Fibroblast of skin of back (primary cell): ENCODE measurements at regions not wholly inside any gene's neighbourhood (a gene's known extent, or its start where the extent isn't known, plus 50 kb on each side); places are given as distances from the start of the nearest gene placed in this dataset.

Experiments
- DNase-seq: peaks from one replicate; pipeline ENCODE4 v3.0.0-alpha.2; 2013

DNA sequence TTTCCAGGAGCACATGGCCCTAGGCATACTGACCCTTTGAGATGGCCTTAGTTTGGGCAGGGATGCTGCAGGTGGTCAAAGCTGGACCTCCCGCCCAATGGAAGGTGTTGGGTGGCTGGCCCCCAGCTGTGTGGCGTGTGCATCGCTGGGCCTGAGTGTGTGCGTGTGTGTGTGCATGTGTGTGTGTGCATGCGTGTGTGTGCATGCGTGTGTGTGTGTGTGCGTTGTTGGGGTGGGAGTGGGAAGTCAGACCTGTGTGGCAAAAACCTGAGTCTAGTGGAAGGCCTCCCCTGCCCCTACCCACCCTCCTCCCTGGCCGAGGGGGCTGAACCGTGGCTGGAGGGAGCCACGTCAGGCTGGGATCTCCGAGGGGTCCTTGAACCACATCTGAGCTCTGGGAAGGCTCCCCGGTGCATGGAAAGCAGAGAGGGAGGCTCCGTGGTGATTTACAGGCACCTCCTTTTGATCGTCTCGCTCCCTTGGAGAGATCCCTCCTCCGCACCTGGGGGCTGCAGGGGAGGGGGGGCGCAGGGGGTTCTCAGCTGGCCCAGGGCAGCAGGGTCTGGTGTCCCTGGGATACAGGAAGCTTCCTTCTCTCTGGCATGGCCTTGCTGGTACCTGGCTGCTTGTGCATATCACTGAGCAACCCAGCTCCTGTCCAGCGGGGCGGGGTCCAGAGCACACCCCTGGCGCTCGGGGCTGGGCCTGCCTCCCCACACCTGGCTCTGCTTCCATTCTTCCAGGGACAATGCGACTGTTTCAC lies 124.7 kb upstream of the WNT4 start:
- DNase-seq = no peak

DNA sequence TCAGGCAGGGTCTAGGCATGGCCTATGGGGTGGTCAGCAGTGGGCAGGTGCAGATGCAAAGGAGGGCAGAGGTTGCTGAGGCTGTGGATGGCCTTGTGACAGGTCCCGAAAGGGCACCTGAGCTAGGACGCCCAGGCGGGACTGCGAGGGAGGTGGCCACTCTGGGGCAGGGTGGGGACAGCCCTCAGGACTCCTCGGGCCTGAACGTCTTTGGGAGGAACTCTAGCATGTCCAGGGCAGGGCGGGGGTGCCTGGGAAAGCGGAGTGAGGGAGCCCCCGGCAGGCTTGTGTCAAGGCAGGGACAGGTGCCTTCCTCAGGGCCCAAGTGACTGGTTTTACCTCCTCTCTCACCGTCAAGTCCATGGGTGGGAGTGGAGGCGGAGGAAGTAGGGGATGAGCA lies 125.4 kb upstream of the WNT4 start:
- DNase-seq = no peak

GRCh38 chr1:22271847-22272801 lies 129.2 kb upstream of the WNT4 start:
- no peak for DNase-seq

GRCh38 chr1:22273686-22274681 lies 131.1 kb upstream of the WNT4 start:
- DNase-seq = peak; percentile 26

GRCh38 chr1:22275167-22275566 lies 132.3 kb upstream of the WNT4 start:
- no peak for DNase-seq

DNA sequence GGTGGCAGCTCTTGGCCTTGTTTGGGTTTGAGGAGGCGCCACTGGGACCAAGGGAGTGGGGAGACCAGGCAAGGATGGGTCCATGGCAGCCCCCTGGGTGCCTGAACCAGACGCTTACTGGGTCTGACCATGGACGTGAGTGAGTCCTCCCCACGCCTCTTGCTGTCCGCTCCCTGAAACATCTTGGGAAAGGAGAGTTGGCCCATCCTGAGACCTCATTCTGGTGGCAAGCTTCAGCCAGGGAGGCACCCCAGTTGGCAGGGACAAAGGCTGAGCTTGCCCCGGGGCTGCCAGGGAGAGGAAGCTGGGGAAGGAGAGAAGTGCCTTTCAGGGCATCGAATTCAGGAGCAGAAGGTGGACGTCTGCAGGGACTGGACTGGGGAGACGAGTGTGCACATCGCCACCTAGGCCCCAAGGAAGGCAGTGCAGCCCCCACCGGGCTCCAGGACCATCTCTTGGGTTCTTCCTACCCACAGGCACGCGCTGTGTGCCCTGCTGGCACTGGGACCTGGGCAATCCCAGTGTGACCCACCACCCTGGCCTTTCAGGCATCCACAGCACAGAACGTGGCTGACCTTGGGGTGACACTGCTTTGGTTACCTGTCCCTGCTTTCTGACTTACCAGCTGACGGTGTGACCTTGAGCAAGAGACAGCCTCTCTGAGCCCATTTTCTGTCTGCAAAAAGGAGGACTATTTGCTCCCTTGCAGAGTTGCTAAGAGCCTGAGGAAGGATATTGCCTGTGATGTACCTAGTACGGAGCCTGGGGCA lies 132.9 kb upstream of the WNT4 start:
- peak; percentile 43 for DNase-seq

DNA sequence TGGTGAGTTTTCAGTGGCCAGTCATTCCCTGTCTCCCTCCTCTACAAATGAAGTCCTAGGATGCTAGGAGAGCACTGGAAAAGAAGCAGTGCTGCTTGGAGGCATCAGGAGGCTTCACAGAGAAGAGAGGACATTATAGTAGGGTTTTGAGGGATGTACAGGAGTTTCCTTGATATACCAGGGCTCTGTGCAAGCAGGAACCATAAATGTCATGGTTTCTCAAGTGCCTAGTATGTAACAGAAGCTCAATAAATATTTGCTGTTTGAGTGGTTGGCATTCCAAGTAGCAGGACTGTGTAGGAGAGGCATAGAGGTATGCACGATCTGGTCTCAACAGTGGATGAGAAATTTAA lies 133.5 kb upstream of the WNT4 start:
- DNase-seq = no peak

GRCh38 chr1:22277662-22278061 lies 134.8 kb upstream of the WNT4 start:
- DNase-seq = no peak

GRCh38 chr1:22279735-22280134 lies 136.8 kb upstream of the WNT4 start:
- DNase-seq = no peak

GRCh38 chr1:22280526-22280925 lies 137.6 kb upstream of the WNT4 start:
- no peak for DNase-seq

DNA sequence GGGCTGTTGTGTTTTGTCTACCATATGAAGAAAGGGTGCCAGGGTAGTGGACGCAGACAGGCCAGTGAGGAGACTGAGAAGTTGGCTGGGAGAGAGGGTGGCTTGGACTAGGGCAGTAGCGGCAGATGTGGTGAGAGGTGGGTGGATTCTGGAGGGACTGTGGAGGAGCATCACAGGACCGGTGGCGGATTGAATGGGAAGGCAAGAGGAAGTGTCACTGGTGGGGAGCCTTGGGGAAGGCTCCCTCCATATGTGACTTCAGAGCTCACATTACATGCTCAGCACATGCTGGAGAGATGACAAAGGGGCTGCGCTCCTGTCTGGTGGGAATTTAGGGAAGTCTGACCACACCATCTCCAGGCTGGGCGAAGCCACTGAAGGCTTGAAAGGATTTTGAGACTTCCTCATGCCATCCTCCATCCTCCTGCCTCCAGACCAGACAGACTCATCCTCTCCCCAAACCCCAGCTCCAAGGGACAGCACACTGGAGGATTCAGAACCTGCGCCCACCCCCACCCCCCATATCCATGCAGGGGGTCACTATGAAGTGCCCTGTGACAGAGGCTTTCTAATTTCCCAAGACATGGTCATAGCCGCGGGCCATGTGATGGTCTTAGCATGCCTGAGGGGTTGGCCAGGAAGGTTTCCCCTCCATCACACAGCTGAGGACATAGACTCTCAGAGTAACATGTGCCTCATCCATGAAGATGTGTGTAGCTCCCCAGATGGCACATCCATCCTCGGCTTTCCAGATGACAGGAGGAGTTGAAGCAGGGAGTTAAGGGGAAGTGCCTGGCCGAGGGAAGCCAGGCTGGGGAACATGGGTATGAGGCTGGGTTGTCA lies 138.8 kb upstream of the WNT4 start:
- no peak for DNase-seq

GRCh38 chr1:22282364-22282995 lies 139.6 kb upstream of the WNT4 start:
- no peak for DNase-seq

- no peak for DNase-seq
Measured at GRCh38 chr1:22283596-22283995, 140.7 kb upstream of the WNT4 start.

GRCh38 chr1:22284236-22284635 lies 141.3 kb upstream of the WNT4 start:
- DNase-seq = no peak

GRCh38 chr1:22284906-22285548 lies 142.1 kb upstream of the WNT4 start:
- DNase-seq = no peak

- no peak for DNase-seq
Measured at GRCh38 chr1:22285549-22286396, 142.9 kb upstream of the WNT4 start.

GRCh38 chr1:22286491-22286890 lies 143.6 kb upstream of the WNT4 start:
- no peak for DNase-seq

DNA sequence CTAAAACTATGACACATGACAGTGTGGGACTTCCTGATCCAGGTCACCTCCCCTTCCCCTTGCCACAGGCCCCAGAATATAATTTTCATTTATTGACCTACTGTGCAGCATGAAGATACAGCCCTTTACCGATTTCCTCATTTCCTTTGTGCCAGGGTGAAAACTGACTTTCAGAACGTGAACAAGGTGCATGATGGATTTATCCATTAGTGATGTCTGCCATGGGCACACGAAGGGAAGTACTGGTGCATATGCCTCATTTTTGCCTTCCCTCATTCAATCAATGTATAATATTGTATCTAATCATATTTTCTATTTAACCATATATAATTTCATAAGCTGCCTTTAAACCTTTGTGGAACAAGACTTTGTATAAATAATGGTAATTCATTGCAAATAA lies 144.4 kb upstream of the WNT4 start:
- DNase-seq = no peak
